ENCODE measurements at regions not wholly inside any gene's neighbourhood (a gene's known extent, or its start where the extent isn't known, plus 50 kb on each side); places are given as distances from the start of the nearest gene placed in this dataset.

GRCh38 chr2:51484605-51485004, 452.7 kb upstream of the NRXN1 start:
- Histone ChIP-seq H3K27ac (no peak overlapping the region), H3K9me3 (peaks cover 0 to 2% (median 0%) of the 10 kb centered on the region in 4 donors), H3K27me3 (no peaks in the 10 kb centered on the region), H3K4me1 (no peaks in the 10 kb centered on the region), H3K4me3 (no peak overlapping the region), H3K36me3 (no peaks in the 10 kb centered on the region)
- DNase-seq, result no peak
- TF ChIP-seq CTCF (IDR thresholded peaks at IDR 0.05), result no peak
- no peak for TF ChIP-seq POLR2A (IDR thresholded peaks at IDR 0.05)

- DNase-seq, result no peak
These were observed 451.8 kb upstream of the NRXN1 start for GRCh38 chr2:51483720-51484119.

GRCh38 chr2:51472783-51473182, 440.9 kb upstream of the NRXN1 start:
- H3K4me1 ChIP-seq, result no peaks in the 10 kb centered on the region
- no peak overlapping the region for H3K27ac ChIP-seq
- no peak for DNase-seq

More at GRCh38 chr2:51483720-51484119, 451.8 kb upstream of the NRXN1 start:
- Histone ChIP-seq H3K27ac (no peak overlapping the region), H3K4me1 (no peaks in the 10 kb centered on the region), H3K9me3 (peaks cover 0 to 2% (median 0%) of the 10 kb centered on the region in 4 donors), H3K4me3 (no peak overlapping the region), H3K27me3 (no peaks in the 10 kb centered on the region), H3K36me3 (no peaks in the 10 kb centered on the region)
- TF ChIP-seq POLR2A (IDR thresholded peaks at IDR 0.05), result no peak

GRCh38 chr2:51472300-51472699, 440.4 kb upstream of the NRXN1 start:
- no peaks in the 10 kb centered on the region for H3K27me3 ChIP-seq
- no peak for DNase-seq

More at GRCh38 chr2:51472783-51473182, 440.9 kb upstream of the NRXN1 start:
- TF ChIP-seq POLR2A (IDR thresholded peaks at IDR 0.05), result no peak
- no peak for TF ChIP-seq CTCF (IDR thresholded peaks at IDR 0.05)
- Histone ChIP-seq H3K4me3 (no peak overlapping the region), H3K27me3 (no peaks in the 10 kb centered on the region), H3K36me3 (no peaks in the 10 kb centered on the region), H3K9me3 (no peaks in the 10 kb centered on the region)

GRCh38 chr2:51469102-51469501, 437.2 kb upstream of the NRXN1 start:
- no peaks in the 10 kb centered on the region for H3K36me3 ChIP-seq
- H3K27me3 ChIP-seq, result no peaks in the 10 kb centered on the region
- TF ChIP-seq CTCF (IDR thresholded peaks at IDR 0.05), result no peak
- no peak for TF ChIP-seq POLR2A (IDR thresholded peaks at IDR 0.05)
- DNase-seq, result no peak
- H3K27ac ChIP-seq, result no peak overlapping the region
- H3K9me3 ChIP-seq, result no peaks in the 10 kb centered on the region
- H3K4me1 ChIP-seq, result no peaks in the 10 kb centered on the region
- no peak overlapping the region for H3K4me3 ChIP-seq

More at GRCh38 chr2:51472300-51472699, 440.4 kb upstream of the NRXN1 start:
- Histone ChIP-seq H3K4me1 (no peaks in the 10 kb centered on the region), H3K27ac (no peak overlapping the region), H3K36me3 (no peaks in the 10 kb centered on the region), H3K9me3 (no peaks in the 10 kb centered on the region), H3K4me3 (no peak overlapping the region)
- TF ChIP-seq CTCF (IDR thresholded peaks at IDR 0.05), result no peak
- TF ChIP-seq POLR2A (IDR thresholded peaks at IDR 0.05), result no peak

- TF ChIP-seq POLR2A (IDR thresholded peaks at IDR 0.05) (no peak), CTCF (IDR thresholded peaks at IDR 0.05) (no peak)
- no peaks in the 10 kb centered on the region for H3K36me3 ChIP-seq
- H3K4me3 ChIP-seq, result no peak overlapping the region
- H3K27ac ChIP-seq, result no peak overlapping the region
- no peaks in the 10 kb centered on the region for H3K9me3 ChIP-seq
- DNase-seq, result no peak
- no peaks in the 10 kb centered on the region for H3K27me3 ChIP-seq
- H3K4me1 ChIP-seq, result no peaks in the 10 kb centered on the region
These were observed 433.4 kb upstream of the NRXN1 start for GRCh38 chr2:51465326-51465725.

Data from Peyer's patch (tissue), 4 donors.